HCT116 (cell line): ENCODE measurements at regions not wholly inside any gene's neighbourhood (a gene's known extent, or its start where the extent isn't known, plus 50 kb on each side); places are given as distances from the start of the nearest gene placed in this dataset.

ENCODE experiments used
- ATF3 ChIP-seq: IDR thresholded peaks from 2 replicates; pipeline ENCODE4 v1.6.1; 2012
- CEBPB ChIP-seq: IDR thresholded peaks from 2 replicates; pipeline ENCODE4 v1.6.1; 2012; ENCODE audit warnings: low read depth
- CTCF ChIP-seq, 3 experiments: fragments of 200-600 bp in 1 of 3; sonication (generic) in 1 of 3; IDR thresholded peaks in 2 of 3; conservative IDR thresholded peaks in 1 of 3; 2 replicates each; pipeline ENCODE4 v1.5.1; 2012 to 2017; ENCODE audit warnings: low read depth in 2 of 3, low read length in 2 of 3, antibody characterized with exemption in 1 of 3, borderline replicate concordance in 1 of 3, control low read depth in 1 of 3, mild to moderate bottlenecking in 1 of 3, mixed read lengths in 1 of 3, mixed run types in 1 of 3, moderate library complexity in 1 of 3; ENCODE audit not compliant: insufficient read depth in 1 of 3
- EGR1 ChIP-seq: IDR thresholded peaks from 2 replicates; pipeline ENCODE4 v1.6.1; 2012; ENCODE audit warnings: low read depth
- EZH2 ChIP-seq: fragments of 200-600 bp; sonication (generic); IDR thresholded peaks from 2 replicates; pipeline ENCODE4 v1.6.1; 2017; ENCODE audit warnings: antibody characterized with exemption, mixed run types
- JUND ChIP-seq: IDR thresholded peaks from 2 replicates; pipeline ENCODE4 v1.6.1; 2012
- POLR2A ChIP-seq: IDR thresholded peaks from 2 replicates; pipeline ENCODE4 v1.7.0; 2011; ENCODE audit warnings: borderline replicate concordance; ENCODE audit not compliant: insufficient read depth, insufficient read length; ENCODE audit errors: extremely low read depth
- POLR2AphosphoS5 ChIP-seq: IDR thresholded peaks from 2 replicates; pipeline ENCODE4 v1.6.1; 2011; ENCODE audit warnings: mild to moderate bottlenecking, low read depth, low read length, moderate library complexity
- RAD21 ChIP-seq: IDR thresholded peaks from 2 replicates; pipeline ENCODE4 v1.6.1; 2012; ENCODE audit warnings: low read depth, mild to moderate bottlenecking
- REST ChIP-seq: IDR thresholded peaks from 2 replicates; pipeline ENCODE4 v1.6.1; 2012; ENCODE audit warnings: low read depth
- SRF ChIP-seq: IDR thresholded peaks from 2 replicates; pipeline ENCODE4 v1.6.1; 2012; ENCODE audit warnings: low read depth
- ZNF274 ChIP-seq: fragments of 200-500 bp; sonication (Bioruptor generic); IDR thresholded peaks from 2 replicates; pipeline ENCODE4 v1.6.1; 2014; ENCODE audit warnings: mild to moderate bottlenecking, low read depth, low read length, inconsistent platforms

GRCh38 chr7:94055963-94056362, 51.8 kb upstream of the BET1 start:
- no peak for TF ChIP-seq POLR2AphosphoS5
- TF ChIP-seq POLR2A = no peak
- TF ChIP-seq EZH2 = no peak
- TF ChIP-seq CTCF (IDR thresholded peaks at IDR 0.05 in 2 of 3, conservative IDR thresholded peaks at IDR 0.05 in 1 of 3; ENCODE audit: borderline replicate concordance in 1 of 3, insufficient read depth in 1 of 3, low read depth in 2 of 3, low read length in 2 of 3) = no peak
- no peak for TF ChIP-seq REST
- no peak for TF ChIP-seq RAD21
- TF ChIP-seq CEBPB = no peak
- TF ChIP-seq ZNF274 = no peak
- no peak for TF ChIP-seq SRF
- no peak for TF ChIP-seq EGR1
- TF ChIP-seq JUND = no peak
- TF ChIP-seq ATF3 = no peak
